Stimulated activated CD4-positive, alpha-beta T cell treated with anti-CD3 and anti-CD28 coated beads, Interleukin-15, amount 100 ng/mL, for 48 hours (primary cell): ENCODE measurements at regions not wholly inside any gene's neighbourhood (a gene's known extent, or its start where the extent isn't known, plus 50 kb on each side); places are given as distances from the start of the nearest gene placed in this dataset.

Experiments used
- DNase-seq, 2 donors: peaks; one replicate each; pipeline ENCODE4 v3.0.0-alpha.2; 2020; ENCODE audit warnings: low read depth in 2 of 2

DNA sequence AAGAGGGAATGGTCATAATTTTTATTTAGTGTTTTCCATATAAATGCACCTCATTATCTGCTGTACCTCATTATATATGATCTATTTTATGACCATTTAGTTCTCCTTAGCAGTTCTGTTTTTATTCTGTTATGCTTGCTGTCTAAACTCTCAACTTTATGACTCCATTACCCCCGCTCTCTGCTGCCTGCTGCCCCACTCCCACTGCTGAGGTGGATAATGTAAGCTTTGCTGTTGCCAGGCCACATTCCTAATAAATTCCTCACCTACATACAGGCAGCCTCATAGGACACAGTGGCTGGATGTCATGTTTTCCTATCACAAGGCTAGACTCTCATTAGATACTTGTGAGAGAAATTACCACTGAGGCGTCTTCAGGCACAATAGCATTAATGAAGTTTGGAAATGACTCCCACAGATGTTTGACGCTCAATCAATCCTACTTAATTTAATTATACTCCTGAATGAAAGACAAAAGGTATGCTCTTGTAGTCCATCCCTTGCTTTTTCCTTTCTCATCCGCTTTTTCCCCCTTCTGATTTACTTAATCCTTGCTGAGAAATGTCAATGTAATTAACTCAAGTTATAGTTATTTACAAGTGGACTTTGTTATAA lies 497.5 kb upstream of the IGFBP7 start:
- DNase-seq, result no peak

DNA sequence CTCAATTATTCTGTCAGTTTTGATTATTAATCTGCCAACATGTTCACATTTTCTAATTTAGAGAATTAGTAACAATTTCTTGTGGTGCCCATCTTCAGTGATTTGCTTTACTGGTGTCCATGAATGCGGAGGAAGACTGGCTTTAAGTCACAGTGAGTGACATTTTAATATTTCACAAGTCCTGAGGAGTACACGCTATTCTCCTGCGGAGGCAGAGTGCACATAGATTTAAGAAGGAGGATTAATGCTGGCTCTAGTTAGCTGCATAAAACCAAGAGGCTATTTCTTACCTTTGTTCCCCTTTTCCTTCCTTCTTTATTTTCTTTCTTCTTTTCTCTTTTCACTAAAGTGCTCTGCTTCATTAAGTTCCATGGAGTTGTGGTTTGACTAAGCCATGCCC lies 495.2 kb upstream of the IGFBP7 start:
- no peak for DNase-seq

DNA sequence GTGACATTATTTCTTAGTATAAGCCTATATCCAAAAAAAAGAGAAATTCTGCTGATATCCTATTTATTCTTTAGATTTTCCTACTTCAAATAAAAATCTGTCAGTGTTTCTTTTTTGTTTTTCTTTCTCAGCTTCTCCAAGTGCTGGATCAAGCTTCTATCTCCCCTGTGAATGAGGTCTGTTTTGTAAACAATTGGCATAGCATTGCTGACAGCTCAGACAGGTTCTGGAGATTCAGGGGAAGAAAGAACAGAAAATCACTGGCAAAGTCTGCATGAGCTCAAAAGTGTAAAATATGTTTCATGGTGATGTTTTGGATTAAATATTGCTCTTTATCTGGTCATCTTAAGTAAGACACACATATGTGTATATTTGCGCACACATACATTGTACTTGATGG lies 492.0 kb upstream of the IGFBP7 start:
- no peak for DNase-seq

DNA sequence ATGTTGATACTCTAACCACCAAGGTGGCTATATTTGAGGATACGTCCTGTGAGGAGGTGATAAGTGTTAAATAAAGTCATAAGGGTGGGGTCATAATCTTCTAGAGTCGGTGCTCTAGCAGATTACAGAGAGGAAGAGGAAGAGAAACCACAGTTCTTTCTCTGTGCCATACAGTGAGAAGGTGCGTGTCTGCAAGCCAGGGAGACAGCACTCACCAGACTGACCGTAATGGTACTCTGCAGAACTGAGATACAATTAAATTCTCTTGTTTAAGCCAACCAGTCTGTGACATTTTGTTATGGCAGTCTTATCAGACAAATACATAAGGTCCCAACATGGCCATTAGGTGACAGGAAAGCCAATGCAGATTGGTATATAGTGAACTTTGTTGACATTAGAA lies 480.9 kb upstream of the IGFBP7 start:
- DNase-seq, result no peak

DNA sequence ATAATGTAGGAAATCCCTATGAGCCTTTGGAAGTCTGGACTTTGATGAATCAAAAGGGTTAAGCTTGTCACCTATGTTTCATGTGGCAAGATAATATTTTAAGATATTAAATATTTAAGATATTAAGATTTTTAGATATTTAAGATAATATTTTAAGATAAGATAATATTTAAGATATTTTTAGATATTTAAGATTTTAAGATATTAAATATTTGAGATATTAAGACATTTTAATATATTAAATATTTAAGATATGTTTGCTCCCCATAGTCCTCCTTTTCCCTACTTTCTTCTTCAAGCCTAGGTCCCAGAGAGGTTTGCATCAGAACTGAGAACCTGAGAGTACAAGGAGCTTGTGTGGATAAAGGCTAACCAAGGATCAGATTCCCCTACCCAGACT lies 478.4 kb upstream of the IGFBP7 start:
- no peak for DNase-seq

DNA sequence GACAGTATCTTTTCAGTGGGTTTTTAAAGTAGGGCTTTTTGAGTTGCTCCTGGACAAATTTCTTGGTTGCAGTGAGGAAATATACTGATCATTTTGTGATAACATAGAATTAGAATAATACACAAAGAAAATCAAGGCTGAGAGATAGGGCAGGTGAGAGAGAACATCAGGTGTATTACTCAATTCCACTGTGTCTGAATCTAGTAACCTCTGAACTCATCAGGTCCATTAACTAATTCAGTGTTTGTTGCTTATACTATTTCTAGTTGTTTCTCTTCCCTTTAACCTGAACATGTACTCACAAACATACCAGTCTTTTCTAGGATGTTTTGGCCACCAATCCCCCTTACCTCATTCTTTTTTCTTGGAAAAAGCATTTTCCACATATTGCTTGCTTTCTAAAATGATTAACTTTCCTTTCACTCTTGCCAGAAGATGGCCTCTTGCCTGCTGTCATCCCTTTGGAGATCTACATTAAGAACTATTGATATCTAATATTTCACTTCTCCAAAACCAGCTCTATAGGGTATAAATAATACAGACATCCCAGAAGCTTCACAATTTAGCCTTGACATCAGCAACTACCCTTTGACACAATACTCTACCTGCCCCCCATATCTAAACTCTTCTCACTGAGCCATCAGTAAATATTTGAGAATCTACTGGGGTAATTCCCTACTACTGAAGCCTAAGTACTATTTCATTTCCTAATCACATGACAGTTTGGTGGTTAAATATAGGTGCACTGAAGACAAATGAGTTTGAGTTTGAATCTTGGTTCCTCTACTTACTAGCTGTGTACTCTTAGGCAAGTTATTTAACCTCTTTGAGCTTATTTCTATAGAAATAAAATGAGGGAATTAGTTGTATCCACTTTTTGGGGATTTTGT lies 470.8 kb upstream of the IGFBP7 start:
- DNase-seq, result no peak

DNA sequence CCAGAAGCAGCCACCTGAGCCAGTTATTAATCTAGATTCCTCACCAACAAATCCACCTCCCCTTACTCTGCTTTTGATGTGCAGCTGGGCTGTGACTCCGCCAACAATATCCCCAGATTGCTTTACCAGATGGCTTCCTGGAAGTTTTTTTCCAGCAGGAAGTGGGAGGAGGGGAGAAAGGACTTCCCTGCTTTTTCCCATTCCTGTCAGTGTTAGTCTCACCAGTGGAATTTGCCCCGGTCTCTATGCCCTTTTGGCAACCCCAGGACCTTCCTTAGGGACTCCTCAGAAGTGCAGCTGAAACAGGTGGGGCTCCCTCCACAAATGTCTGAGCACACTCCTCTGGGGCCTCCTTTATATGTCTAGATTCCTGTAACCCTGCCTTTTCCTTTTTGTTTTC lies 465.2 kb upstream of the IGFBP7 start:
- DNase-seq, result no peak

DNA sequence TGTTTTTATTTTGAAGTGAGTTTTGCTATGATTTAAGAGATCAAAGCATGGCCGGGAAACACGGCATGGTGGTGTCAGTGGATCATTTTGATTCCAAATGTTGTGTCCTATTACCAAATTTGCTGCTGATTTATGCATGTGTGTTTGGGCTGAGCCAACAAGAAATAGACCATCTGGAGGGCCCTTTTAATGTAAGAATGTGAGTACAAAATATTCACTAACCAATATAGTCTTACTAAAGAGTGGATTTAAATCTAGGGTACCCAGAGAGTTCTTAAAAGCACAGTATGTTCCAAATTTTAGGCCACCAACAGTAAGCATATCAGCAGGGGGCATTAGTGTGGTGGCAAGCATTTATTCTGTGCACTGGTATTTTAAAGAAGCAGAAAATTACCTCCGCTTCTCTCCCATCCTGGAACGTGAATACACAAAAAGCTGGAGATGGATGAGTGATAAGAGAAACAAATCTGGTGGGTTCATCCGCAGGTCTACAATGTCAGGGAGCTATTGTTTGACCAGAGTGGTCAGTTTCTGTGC lies 444.4 kb upstream of the IGFBP7 start:
- no peak for DNase-seq

DNA sequence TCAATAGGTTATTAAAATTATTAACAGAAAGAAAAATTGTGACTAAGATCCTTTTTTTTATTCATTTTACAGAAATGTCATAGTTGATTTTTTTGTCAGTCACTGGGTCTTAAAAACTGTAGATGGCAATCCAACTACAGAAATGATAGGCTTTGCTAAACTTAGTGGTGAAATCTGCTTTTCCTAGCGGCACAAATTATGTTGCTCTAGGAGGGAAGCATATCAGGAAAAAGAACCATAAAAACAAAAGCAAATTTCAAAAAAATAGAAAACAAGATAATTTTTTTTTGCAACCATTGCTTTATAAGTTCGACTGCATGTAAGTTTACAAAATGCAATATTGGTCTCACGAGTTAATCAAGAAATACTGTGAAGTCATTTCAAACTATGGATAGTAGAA lies 443.5 kb upstream of the IGFBP7 start:
- no peak for DNase-seq

DNA sequence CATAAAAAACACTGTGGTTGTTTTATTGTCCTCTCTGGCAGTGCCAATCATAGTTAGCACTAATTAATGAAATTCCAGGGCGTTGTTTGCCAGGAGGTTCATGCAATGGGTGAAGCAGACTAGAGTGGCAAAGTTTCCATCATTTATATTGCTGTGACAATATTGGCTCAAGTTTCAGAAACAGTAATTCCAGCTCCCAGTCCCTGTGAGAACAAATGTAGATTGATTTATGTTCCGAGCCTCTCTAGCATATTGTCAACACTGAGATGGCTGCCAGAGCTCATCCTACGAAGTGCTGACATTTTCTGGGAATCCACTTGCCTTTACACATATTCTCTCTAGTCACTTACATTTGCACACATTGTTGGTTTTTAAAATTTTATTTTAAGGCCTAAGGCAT lies 440.0 kb upstream of the IGFBP7 start:
- DNase-seq, result no peak

DNA sequence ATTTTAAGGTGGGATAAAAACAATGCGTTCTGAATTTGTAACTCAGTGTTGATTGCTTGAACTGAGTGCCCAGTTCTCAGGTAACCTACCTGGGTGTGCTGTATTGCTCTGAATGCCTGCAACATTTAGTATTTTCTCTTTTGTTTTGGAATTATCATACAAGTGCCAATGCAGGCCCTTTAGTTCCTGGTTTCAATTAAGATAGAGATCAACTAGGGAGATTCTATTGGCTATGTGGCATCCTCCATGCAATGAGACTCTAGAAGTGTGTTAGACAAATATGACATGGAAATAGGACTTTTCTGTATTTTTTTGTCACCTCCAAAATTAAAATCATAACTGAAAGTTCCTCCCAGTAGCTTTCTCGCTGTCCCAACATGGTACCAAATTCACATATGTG lies 438.7 kb upstream of the IGFBP7 start:
- no peak for DNase-seq

DNA sequence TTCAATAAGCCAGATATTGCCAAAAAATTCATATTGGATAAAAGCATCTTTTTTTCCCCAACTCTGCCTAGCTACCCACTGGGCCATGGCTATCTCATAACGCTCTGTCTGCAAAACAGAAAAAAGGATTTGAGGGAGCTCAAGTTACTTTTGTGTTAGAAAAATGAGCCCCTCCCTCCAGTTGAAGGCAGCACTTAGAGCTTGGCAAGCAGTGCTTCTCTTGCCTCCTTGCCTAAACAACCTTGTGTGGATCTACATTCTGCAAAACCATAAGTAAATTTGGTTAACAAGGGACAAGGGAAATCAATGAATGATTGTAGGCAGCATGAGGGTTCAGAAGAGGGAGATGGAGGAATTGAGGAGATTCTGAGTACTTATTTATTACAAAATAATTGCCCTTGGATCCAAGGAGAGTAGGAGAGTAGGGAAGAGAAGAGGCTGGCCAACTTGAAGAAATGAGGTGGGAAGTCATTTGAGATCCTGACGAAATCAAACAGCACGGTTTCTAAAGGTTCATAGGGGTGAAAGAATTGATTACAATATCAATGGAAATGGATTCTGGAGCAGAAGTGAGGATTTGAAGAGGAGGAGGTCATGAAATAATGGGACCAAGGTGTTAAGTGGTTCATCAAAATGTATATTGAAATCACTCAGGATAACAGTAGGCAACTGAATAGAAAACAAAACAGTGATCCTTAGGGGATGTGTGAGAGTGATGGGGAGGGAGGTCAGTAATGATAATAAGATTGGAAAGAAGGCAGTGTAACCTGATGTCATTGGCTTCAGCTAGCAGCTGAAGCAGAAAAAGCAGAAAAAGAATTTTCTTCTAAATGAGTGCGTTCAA lies 434.8 kb upstream of the IGFBP7 start:
- no peak for DNase-seq

DNA sequence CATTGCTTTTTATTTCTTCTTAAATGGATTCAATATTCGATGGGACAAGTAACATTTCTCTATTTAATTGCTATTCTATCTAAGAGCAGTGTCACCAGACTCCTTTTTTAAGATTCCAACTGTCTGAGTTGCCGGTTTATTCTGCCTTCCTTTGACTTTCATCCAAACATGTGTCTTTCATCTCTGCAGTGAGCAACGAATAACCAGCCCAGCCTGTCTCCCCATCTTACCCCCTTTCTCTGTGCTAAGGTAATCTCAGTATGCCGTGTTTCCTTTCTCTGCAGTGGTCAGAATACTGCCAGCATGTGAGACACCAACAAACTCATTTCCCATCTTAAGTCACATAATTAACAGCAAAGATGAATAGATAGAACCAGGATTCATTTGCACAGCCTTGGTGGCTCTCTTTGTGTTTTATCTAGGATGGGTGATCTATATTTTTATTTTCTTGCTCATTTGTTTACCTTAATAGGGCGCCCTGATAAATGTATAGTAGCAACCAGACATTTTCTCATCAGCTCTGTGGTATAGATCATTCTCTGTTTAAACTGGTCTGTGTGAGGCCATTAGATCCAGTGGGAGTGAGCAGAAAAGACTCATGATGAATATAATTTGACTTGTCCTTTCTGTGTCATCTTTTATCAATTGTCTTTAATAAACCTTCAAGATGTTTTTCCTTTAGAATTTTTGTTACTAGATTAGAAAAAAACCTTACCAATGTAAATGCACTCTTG lies 394.8 kb upstream of the IGFBP7 start:
- no peak for DNase-seq

DNA sequence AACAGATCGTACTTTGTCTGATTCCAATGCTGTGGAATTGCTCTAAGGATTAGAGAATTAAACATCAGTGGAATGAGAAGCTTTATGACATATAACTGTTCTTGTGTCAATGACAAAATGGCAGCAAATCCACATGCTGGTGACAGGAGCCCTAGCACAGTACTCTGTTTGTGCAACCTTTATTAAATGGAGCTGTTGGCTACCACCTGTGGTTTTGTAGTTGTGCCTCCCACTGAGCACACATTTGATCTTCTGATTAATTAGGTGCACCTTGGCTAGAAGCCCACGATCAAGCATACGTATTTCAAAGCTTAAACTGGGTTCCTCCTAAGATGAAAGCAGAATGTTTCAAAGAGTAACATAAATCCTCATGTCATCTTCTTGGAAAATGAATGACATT lies 394.0 kb upstream of the IGFBP7 start:
- DNase-seq, result no peak

DNA sequence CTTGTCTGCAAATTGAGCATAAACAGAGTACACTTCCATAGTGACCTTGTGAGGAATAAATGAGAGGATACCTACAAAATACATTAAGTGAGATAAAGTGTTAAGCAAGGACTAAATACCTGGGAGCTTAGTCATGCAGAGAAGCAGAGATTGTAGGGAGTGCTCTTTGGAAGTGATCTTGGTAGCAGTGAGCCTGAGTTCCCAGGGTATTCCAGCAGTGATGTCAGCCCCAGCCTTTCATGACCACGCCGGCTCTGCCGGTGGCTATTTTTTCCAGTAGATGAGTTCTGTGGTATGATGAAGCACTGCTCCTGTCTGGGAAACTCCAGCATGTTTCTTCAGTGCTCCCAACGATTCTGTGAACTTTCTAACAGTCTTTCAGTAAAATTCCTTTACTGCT lies 391.5 kb upstream of the IGFBP7 start:
- DNase-seq, result no peak

DNA sequence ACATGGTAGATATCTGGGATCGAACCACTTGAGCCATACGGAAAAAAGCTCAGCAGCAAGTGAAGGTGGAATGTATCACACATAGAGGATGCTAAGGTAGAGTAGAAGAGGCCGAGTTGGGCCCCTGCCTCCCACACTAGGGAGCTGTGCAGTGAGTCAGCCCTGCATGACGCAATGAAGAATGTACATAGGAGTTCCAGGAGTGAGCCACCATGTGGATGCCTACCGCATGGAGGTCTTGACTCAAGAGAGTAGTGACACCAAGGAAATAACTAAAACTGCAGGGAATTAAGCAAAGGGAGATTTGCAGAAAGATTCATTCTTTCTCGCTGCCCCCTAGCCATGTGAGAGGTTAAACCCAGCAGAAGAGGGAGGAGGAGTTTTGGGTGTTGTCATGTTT lies 389.6 kb upstream of the IGFBP7 start:
- DNase-seq, result no peak

DNA sequence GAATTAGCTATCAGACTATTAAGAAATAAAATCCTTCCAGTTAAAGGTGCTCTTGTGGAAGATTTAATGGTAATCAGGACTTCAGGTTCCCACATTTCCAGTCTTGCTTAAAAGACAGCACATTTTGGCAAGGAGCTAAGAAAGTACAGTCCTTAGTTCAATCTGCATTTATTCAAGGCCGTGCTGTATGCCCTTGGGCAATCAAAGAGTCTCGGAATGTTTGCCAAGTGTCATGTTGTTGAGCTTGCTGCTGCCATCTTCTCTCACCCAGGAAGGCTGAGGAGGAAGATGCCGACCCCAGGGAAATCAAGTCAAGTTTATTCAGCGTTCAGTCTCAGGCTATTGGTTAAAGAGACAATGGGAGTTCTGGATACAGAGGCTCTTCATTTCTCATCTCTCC lies 388.1 kb upstream of the IGFBP7 start:
- no peak for DNase-seq

DNA sequence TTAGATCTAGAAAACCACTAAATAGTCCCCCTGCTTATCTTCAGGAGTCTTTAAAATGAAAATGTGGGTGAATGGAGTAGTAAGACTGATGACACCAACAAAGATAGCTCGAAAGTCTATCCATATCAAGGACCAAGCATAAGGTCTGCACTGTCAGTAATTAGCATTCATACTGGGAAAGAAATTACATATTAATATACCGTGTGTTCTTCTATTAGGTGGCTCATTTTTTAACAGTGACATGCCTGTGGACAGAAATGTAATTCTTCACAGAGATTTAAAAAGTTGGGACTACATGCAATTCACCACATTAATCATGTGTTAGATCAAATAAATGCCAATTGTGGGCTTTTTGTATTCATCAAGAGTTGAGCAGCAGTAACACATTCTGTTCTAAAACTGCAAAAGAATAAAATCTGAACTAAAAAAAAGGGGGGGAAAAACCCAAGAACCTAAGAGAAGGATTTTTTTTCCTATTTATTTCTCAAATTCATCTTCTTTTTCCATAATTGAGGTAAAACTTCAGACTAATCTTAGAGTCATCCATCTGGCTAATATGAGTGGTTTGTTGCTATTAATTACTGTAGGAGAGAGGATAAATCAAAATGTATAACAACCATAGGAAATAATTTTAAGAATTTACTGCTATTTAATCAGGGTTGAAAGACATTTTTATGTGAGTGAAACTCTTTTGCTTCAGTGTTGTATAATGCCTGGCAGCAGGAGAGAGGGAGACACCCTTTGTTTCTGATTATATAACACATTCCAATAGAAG lies 386.7 kb upstream of the IGFBP7 start:
- no peak for DNase-seq

DNA sequence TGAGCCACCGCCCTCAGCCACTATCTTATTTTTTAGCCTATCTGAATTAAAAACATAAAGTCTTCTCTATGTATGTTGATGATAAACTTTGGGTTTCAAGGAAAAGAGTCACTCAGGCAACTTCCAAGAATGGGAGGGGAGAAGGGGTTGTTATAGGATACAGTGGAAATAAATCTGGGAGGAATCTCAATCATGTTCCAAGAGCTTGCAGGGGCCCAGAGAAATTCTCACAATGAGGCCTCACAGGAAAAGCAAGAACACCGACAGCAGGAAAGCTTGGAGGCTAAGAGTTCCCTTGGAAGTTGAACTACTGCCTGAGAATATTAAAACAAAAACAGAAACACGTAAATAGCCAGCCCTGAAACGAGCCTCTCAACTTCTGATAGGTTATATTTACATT lies 384.6 kb upstream of the IGFBP7 start:
- no peak for DNase-seq

DNA sequence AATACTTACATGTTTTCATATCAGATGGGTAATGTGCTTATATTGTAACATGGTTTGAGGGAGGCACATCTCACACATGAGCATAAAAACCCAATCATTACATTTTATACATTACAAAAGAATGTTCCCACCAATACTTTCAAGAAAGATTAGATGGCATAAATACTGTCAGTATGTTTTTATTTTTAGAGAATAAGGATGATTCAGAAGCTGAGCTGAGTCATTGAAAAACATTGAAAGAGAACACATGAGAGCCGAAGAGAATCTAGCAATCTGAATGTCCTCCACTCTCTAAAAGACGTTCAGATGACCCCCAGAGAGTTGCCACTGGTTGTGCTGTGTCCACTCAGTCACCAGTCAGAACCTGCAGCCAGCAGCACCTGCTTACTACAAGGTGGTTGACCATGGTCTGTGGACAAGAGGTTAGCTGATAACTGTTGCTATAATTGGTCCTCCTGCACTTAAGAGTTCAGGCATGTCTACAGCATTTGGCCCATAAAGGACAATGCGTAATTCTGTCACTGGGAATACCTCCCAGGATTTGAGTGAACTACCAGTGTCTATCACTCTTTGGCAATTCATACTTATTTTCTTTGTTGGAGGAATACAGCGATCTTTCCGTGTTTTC lies 382.2 kb upstream of the IGFBP7 start:
- DNase-seq, result no peak
